T1000 (cell line): ENCODE measurements at regions not wholly inside any gene's neighbourhood (a gene's known extent, or its start where the extent isn't known, plus 50 kb on each side); places are given as distances from the start of the nearest gene placed in this dataset.

Experiments
- DNase-seq: peaks from one replicate; lab custom pipeline; 2025; ENCODE audit warnings: mixed read lengths; lab: John Stamatoyannopoulos, UW

GRCh38 chr10:78980354-78980753 is 88.4 kb upstream of the ZMIZ1 start:
- no peak for DNase-seq

GRCh38 chr10:78980815-78981214 is 88.0 kb upstream of the ZMIZ1 start:
- DNase-seq, result no peak

GRCh38 chr10:78981257-78981969 is 87.4 kb upstream of the ZMIZ1 start:
- no peak for DNase-seq

GRCh38 chr10:78981970-78982281 is 86.8 kb upstream of the ZMIZ1 start:
- no peak for DNase-seq

GRCh38 chr10:78982726-78983125 is 86.0 kb upstream of the ZMIZ1 start:
- DNase-seq, result no peak

GRCh38 chr10:78983608-78984007 is 85.2 kb upstream of the ZMIZ1 start:
- no peak for DNase-seq

- no peak for DNase-seq
Measured at GRCh38 chr10:78985973-78986818, 82.6 kb upstream of the ZMIZ1 start.

- no peak for DNase-seq
Measured at GRCh38 chr10:78991187-78991586, 77.6 kb upstream of the ZMIZ1 start.

GRCh38 chr10:78992333-78992732 is 76.4 kb upstream of the ZMIZ1 start:
- no peak for DNase-seq

GRCh38 chr10:78993261-78993945 is 75.4 kb upstream of the ZMIZ1 start:
- DNase-seq, result no peak

GRCh38 chr10:78995987-78996791 is 72.6 kb upstream of the ZMIZ1 start:
- no peak for DNase-seq

GRCh38 chr10:78996792-78997129 is 72.0 kb upstream of the ZMIZ1 start:
- no peak for DNase-seq

GRCh38 chr10:78997635-78998618 is 70.8 kb upstream of the ZMIZ1 start:
- no peak for DNase-seq

GRCh38 chr10:79001082-79001885 is 67.5 kb upstream of the ZMIZ1 start:
- DNase-seq, result no peak

- no peak for DNase-seq
Measured at GRCh38 chr10:79002336-79002735, 66.4 kb upstream of the ZMIZ1 start.

- DNase-seq, result no peak
Measured at GRCh38 chr10:79003183-79004100, 65.3 kb upstream of the ZMIZ1 start.

- no peak for DNase-seq
Measured at GRCh38 chr10:79004311-79004710, 64.5 kb upstream of the ZMIZ1 start.

GRCh38 chr10:79005126-79005810 is 63.5 kb upstream of the ZMIZ1 start:
- DNase-seq, result no peak
